Adipocyte (in vitro differentiated cells): ENCODE measurements at regions not wholly inside any gene's neighbourhood (a gene's known extent, or its start where the extent isn't known, plus 50 kb on each side); places are given as distances from the start of the nearest gene placed in this dataset.
"Not testable (repeated sequence)": the region's sequence is repeated elsewhere in the genome, so short reads cannot be mapped to it uniquely, and the experiment has no call there.

Experiments used
- DNase-seq: peaks from one replicate; pipeline ENCODE4 v3.0.0-alpha.2; 2015; ENCODE audit warnings: low read depth
- H3K27me3 ChIP-seq: replicated peaks from 2 replicates; pipeline ENCODE4 v1.7.0; 2013; ENCODE audit warnings: mild to moderate bottlenecking, low read length, moderate library complexity; ENCODE audit not compliant: control insufficient read depth, insufficient read depth
- H3K36me3 ChIP-seq: 2 replicates; pipeline ENCODE4 v1.7.0; 2013; ENCODE audit warnings: low read length, mild to moderate bottlenecking, moderate library complexity; ENCODE audit not compliant: control insufficient read depth, insufficient read depth, severe bottlenecking
- H3K4me1 ChIP-seq: 2 replicates; pipeline ENCODE4 v1.7.0; 2013; ENCODE audit warnings: mild to moderate bottlenecking, low read length, moderate library complexity; ENCODE audit not compliant: control insufficient read depth, insufficient read depth
- H3K4me3 ChIP-seq: 2 replicates; pipeline ENCODE4 v1.7.0; 2013; ENCODE audit warnings: mild to moderate bottlenecking, low read length, moderate library complexity
- H3K9ac ChIP-seq: 2 replicates; pipeline ENCODE4 v1.7.0; 2013; ENCODE audit warnings: mild to moderate bottlenecking, low read length, moderate library complexity
- H3K9me3 ChIP-seq: 2 replicates; pipeline ENCODE4 v1.7.0; 2013; ENCODE audit warnings: mild to moderate bottlenecking, low read length, moderate library complexity; ENCODE audit not compliant: control insufficient read depth

- no peak for DNase-seq
- H3K27me3 ChIP-seq, result peaks cover 6% of the 10 kb centered on the region
- no peak overlapping the region for H3K4me3 ChIP-seq
- peaks cover 8% of the 10 kb centered on the region for H3K9me3 ChIP-seq
- no peaks in the 10 kb centered on the region for H3K36me3 ChIP-seq
- H3K9ac ChIP-seq, result no peak overlapping the region
- H3K4me1 ChIP-seq, result no peaks in the 10 kb centered on the region
Observed at GRCh38 chr12:69171881-69172280, 67.5 kb upstream of the CPSF6 start.

- H3K4me3 ChIP-seq, result no peak overlapping the region
- peaks cover 8% of the 10 kb centered on the region for H3K9me3 ChIP-seq
- H3K4me1 ChIP-seq, result no peaks in the 10 kb centered on the region
- peaks cover 6% of the 10 kb centered on the region for H3K27me3 ChIP-seq
- no peak for DNase-seq
- no peak overlapping the region for H3K9ac ChIP-seq
- no peaks in the 10 kb centered on the region for H3K36me3 ChIP-seq
Observed at GRCh38 chr12:69172491-69172890, 66.9 kb upstream of the CPSF6 start.

- Histone ChIP-seq H3K9me3 (peaks cover 8% of the 10 kb centered on the region), H3K36me3 (no peaks in the 10 kb centered on the region), H3K27me3 (peaks cover 6% of the 10 kb centered on the region), H3K4me1 (no peaks in the 10 kb centered on the region), H3K9ac (no peak overlapping the region), H3K4me3 (no peak overlapping the region)
- no peak for DNase-seq
Observed at GRCh38 chr12:69173368-69173767, 66.0 kb upstream of the CPSF6 start.

GRCh38 chr12:69179786-69180185 lies 59.6 kb upstream of the CPSF6 start:
- no peak overlapping the region for H3K9ac ChIP-seq
- DNase-seq, result no peak
- H3K27me3 ChIP-seq, result peaks cover 5% of the 10 kb centered on the region
- H3K9me3 ChIP-seq, result peaks cover 18% of the 10 kb centered on the region
- H3K4me3 ChIP-seq, result no peak overlapping the region
- no peaks in the 10 kb centered on the region for H3K4me1 ChIP-seq
- H3K36me3 ChIP-seq, result no peaks in the 10 kb centered on the region

- H3K4me1 ChIP-seq, H3K27me3 ChIP-seq, H3K36me3 ChIP-seq, H3K4me3 ChIP-seq, DNase-seq, H3K9ac ChIP-seq: not testable (repeated sequence)
- peaks cover 34% of the 10 kb centered on the region for H3K9me3 ChIP-seq
Observed at GRCh38 chr12:69187572-69187971, 51.8 kb upstream of the CPSF6 start.

GRCh38 chr12:69189378-69189978 lies 49.9 kb upstream of the CPSF6 start:
- H3K4me3 ChIP-seq, result no peak overlapping the region
- peaks cover 31% of the 10 kb centered on the region for H3K9me3 ChIP-seq
- no peak overlapping the region for H3K9ac ChIP-seq
- no peaks in the 10 kb centered on the region for H3K27me3 ChIP-seq
- DNase-seq, result no peak
- no peaks in the 10 kb centered on the region for H3K4me1 ChIP-seq
- no peaks in the 10 kb centered on the region for H3K36me3 ChIP-seq
